ENCODE measurements at regions not wholly inside any gene's neighbourhood (a gene's known extent, or its start where the extent isn't known, plus 50 kb on each side); places are given as distances from the start of the nearest gene placed in this dataset.

DNA sequence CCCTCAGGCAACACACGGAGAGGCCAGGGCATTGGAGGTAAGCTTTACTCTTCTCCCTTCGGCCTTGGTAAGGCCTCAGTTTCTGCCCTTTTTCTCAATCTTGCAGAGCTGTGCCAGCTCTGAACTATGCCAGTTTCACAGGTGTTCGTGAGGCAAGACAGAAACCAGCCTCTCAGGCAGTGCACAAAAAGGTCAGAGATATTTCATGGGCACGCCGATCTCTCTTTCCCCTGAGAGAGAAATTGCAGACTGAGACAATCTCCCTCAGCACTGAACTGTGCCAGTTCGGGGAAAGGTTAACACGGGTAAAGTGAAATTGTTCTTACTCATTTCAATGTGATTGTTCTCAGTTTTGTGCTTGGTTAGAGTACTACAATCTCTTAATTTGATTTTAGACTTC lies 88.5 kb downstream of the GMNC start:
- Histone ChIP-seq H3K9me3 (ENCODE audit: control insufficient read depth, insufficient read depth, low read length) (no peaks in the 10 kb centered on the region), H3K4me3 (ENCODE audit: low read depth, low read length) (no peak overlapping the region), H3K27ac (ENCODE audit: low read depth, low read length) (no peak overlapping the region), H3K27me3 (ENCODE audit: control insufficient read depth, insufficient read depth, low read length) (no peaks in the 10 kb centered on the region)
- no peak for DNase-seq (ENCODE audit: low read depth, low spot score)
- ChIA-PET POLR2A (no interaction called here), CTCF (no interaction called here)
- TF ChIP-seq CTCF (IDR thresholded peaks at IDR 0.05; ENCODE audit: low read depth, low read length) = no peak

- Histone ChIP-seq H3K4me3 (ENCODE audit: low read depth, low read length) (no peak overlapping the region), H3K9me3 (ENCODE audit: control insufficient read depth, insufficient read depth, low read length) (no peaks in the 10 kb centered on the region), H3K27me3 (ENCODE audit: control insufficient read depth, insufficient read depth, low read length) (no peaks in the 10 kb centered on the region), H3K27ac (ENCODE audit: low read depth, low read length) (no peak overlapping the region)
- ChIA-PET CTCF (no interaction called here), POLR2A (no interaction called here)
- no peak for TF ChIP-seq CTCF (IDR thresholded peaks at IDR 0.05; ENCODE audit: low read depth, low read length)
- DNase-seq (ENCODE audit: low read depth, low spot score) = no peak
Measured at GRCh38 chr3:190772831-190773230, 89.7 kb downstream of the GMNC start.

GRCh38 chr3:190768891-190769290 lies 93.6 kb downstream of the GMNC start:
- no peak for DNase-seq (ENCODE audit: low read depth, low spot score)
- Histone ChIP-seq H3K9me3 (ENCODE audit: control insufficient read depth, insufficient read depth, low read length) (no peaks in the 10 kb centered on the region), H3K4me3 (ENCODE audit: low read depth, low read length) (no peak overlapping the region), H3K27ac (ENCODE audit: low read depth, low read length) (no peak overlapping the region), H3K27me3 (ENCODE audit: control insufficient read depth, insufficient read depth, low read length) (no peaks in the 10 kb centered on the region)
- ChIA-PET POLR2A (no interaction called here), CTCF (no interaction called here)
- TF ChIP-seq CTCF (IDR thresholded peaks at IDR 0.05; ENCODE audit: low read depth, low read length) = no peak

DNA sequence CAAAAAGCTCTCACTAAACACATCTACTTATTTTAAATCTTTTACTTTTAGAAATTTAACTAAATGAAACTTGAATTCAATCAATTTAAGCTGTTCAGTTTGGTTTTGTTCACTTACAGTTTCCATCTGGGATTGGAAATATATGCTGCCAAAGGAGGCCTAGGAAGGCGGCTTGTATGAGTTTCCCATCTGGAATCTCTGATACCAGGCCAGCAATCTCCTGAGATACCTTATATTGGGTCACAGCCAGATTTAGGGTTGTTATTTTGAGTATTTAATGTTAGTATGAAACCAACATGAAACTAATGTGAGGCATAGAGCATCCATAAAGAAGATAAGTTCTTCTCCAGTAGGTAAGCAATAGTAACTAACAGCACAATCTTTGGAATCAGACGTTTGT lies 94.6 kb downstream of the GMNC start:
- Histone ChIP-seq H3K27ac (ENCODE audit: low read depth, low read length) (no peak overlapping the region), H3K4me3 (ENCODE audit: low read depth, low read length) (no peak overlapping the region), H3K27me3 (ENCODE audit: control insufficient read depth, insufficient read depth, low read length) (no peaks in the 10 kb centered on the region), H3K9me3 (ENCODE audit: control insufficient read depth, insufficient read depth, low read length) (no peaks in the 10 kb centered on the region)
- DNase-seq (ENCODE audit: low read depth, low spot score) = no peak
- TF ChIP-seq CTCF (IDR thresholded peaks at IDR 0.05; ENCODE audit: low read depth, low read length) = no peak
- POLR2A ChIA-PET = no interaction called here
- CTCF ChIA-PET = interaction anchor here (0.6 kb wide), 1 partner anchor 1702 kb away, joined by 3 read pairs; no protein-coding TSS in a partner anchor

DNA sequence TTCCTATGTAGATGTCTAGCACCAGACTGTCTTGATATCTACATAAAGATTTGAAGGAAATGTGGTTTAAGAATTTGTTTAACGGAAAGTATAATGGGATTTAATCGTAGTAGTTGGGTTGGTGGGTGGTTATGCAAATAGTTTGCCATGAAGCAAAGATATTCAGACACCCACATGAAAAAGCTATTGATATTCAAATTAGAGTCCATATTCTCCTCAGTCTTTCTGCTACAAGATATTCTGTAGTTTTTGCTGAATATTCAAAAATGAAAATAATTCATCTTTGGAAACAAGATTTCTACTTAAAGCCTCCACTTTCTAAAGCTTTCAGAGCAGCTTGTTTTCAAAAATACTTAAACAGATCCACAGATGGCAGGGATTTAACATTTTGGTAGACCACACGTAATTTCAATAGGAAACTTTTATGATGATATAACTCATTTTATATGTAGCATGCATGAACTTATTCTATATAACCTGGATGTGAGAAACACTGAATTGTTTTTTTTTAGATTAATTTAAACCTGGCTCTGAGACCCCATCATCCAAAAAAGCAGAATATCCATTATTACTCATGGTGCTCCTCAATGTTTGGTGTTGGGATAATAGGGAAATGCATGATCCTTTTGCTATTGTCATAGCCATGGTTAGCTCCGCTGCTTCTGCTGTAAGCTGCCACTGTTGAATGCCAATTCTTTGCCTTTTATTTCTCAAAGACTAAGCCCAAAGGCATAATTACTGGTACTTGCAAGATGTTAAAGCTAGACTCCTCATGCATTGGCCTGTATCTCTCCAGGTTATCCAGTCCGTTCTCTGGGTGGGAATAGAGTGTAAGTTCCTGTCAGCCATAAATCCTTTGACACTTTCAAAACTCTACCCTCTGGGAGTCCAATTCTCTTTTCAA lies 98.0 kb downstream of the GMNC start:
- no peaks in the 10 kb centered on the region for H3K27me3 ChIP-seq (ENCODE audit: control insufficient read depth, insufficient read depth, low read length)
- ChIA-PET POLR2A (no interaction called here), CTCF (interaction anchor here (1.1 to 1.8 kb wide), 2 partner anchors 48 to 64 kb away, joined by 3 to 4 read pairs; no protein-coding TSS in a partner anchor)
- TF ChIP-seq CTCF (IDR thresholded peaks at IDR 0.05; ENCODE audit: low read depth, low read length) = no peak
- H3K9me3 ChIP-seq (ENCODE audit: control insufficient read depth, insufficient read depth, low read length) = no peaks in the 10 kb centered on the region
- H3K27ac ChIP-seq (ENCODE audit: low read depth, low read length) = no peak overlapping the region
- DNase-seq (ENCODE audit: low read depth, low spot score) = no peak
- H3K4me3 ChIP-seq (ENCODE audit: low read depth, low read length) = no peak overlapping the region

All from AG04450 (cell line).